Natural killer cell (primary cell): ENCODE measurements at regions not wholly inside any gene's neighbourhood (a gene's known extent, or its start where the extent isn't known, plus 50 kb on each side); places are given as distances from the start of the nearest gene placed in this dataset.

Experiments
- ATAC-seq, 3 donors: fragments of 150-1000 bp in 2 of 3; fragments of 200-7000 bp in 1 of 3; cut with Tn5 transposase; 1 replicate in 1 of 3; 2 replicates in 2 of 3; pipeline ENCODE4 v1.10.0; 2021; ENCODE audit warnings: mild to moderate bottlenecking in 2 of 3, moderate library complexity in 2 of 3
- DNase-seq, 2 donors: peaks; one replicate each; pipeline versions ENCODE4 v3.0.0 to v3.0.0-alpha.2; 2013 to 2021; ENCODE audit warnings: mixed read lengths in 1 of 2
- H3K27ac ChIP-seq: one replicate; pipeline ENCODE4 v1.5.1; 2013; ENCODE audit warnings: mild to moderate bottlenecking, low read length
- H3K27me3 ChIP-seq: one replicate; pipeline ENCODE4 v1.6.1; 2013; ENCODE audit warnings: low read length; ENCODE audit not compliant: control insufficient read depth, insufficient read depth
- H3K36me3 ChIP-seq: one replicate; pipeline ENCODE4 v1.6.1; 2013; ENCODE audit warnings: low read length; ENCODE audit not compliant: control insufficient read depth, insufficient read depth
- H3K4me1 ChIP-seq: one replicate; pipeline ENCODE4 v1.6.1; 2013; ENCODE audit warnings: low read length; ENCODE audit not compliant: control insufficient read depth, insufficient read depth
- H3K4me3 ChIP-seq: one replicate; pipeline ENCODE4 v1.5.1; 2013; ENCODE audit warnings: low read length
- H3K9me3 ChIP-seq: one replicate; pipeline ENCODE4 v1.6.1; 2013; ENCODE audit warnings: low read length; ENCODE audit not compliant: control insufficient read depth, insufficient read depth
- H3K27ac Mint-ChIP-seq, 2 donors: one replicate each; pipeline ENCODE4 v1.8.0; 2022; ENCODE audit warnings: mild to moderate bottlenecking in 2 of 2, mixed read lengths in 2 of 2, moderate library complexity in 1 of 2
- H3K27me3 Mint-ChIP-seq, 2 donors: one replicate each; pipeline ENCODE4 v1.8.0; 2022; ENCODE audit warnings: low read depth in 2 of 2, mixed read lengths in 2 of 2
- H3K36me3 Mint-ChIP-seq: one replicate; pipeline ENCODE4 v1.8.0; 2022; ENCODE audit warnings: mixed read lengths
- H3K4me1 Mint-ChIP-seq, 2 donors: one replicate each; pipeline ENCODE4 v1.8.0; 2022; ENCODE audit warnings: mixed read lengths in 2 of 2
- H3K4me3 Mint-ChIP-seq: one replicate; pipeline ENCODE4 v1.8.0; 2022; ENCODE audit warnings: mild to moderate bottlenecking, moderate library complexity, mixed read lengths
- H3K9me3 Mint-ChIP-seq, 2 donors: one replicate each; pipeline ENCODE4 v1.8.0; 2022; ENCODE audit warnings: mixed read lengths in 2 of 2
- WGBS: methylation state at CpG from one replicate; pipeline ENCODE4 v1.1.7; 2013; ENCODE audit warnings: missing lambda C conversion rate; ENCODE audit not compliant: insufficient coverage; 5-methylcytosine and 5-hydroxymethylcytosine counted together
- intact Hi-C: fragments of 100-400 bp; cut with micrococcal nuclease; formaldehyde crosslinking; loops from one replicate; pipeline ENCODE4 v1.14.2; 2022
- TF ChIP-seq, protein P1 (sequence below): fragments of 200-600 bp; IDR thresholded peaks from one replicate; pipeline ENCODE4 v1.8.0; 2022; ENCODE audit warnings: antibody characterized with exemption

DNA sequence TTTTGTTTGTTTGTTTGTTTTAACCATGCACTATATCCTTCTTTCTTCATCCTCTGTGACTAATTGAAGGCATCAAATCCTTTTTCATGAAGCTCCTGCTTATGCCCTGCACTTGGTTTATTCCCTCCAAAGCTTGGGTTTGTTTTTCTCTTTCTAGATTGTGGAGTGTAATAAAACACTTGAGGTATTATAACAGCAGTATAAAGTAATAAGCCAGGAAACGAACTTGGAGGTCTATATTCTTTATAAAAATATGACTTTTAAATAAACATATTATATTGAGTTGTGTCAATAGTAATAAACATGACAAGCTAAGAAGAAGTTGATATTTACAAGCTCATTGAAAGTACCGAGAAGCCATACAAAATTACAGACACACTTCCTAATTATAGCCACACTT lies 659.4 kb downstream of the RFPL4B start:
- WGBS, result no CpG with 5 or more reads among the region's 2 CpGs
- Mint-ChIP-seq H3K4me1 (no peaks in the 10 kb centered on the region), H3K4me3 (no peak overlapping the region), H3K9me3 (peaks cover 6 to 14% of the 10 kb centered on the region in 2 donors), H3K27me3 (no peaks in the 10 kb centered on the region), H3K27ac (no peak overlapping the region), H3K36me3 (no peaks in the 10 kb centered on the region)
- ATAC-seq, result no peak
- intact Hi-C loops, result no loop called here
- Histone ChIP-seq H3K4me3 (no peak overlapping the region), H3K27me3 (no peaks in the 10 kb centered on the region), H3K36me3 (no peaks in the 10 kb centered on the region), H3K27ac (no peak overlapping the region), H3K9me3 (no peaks in the 10 kb centered on the region), H3K4me1 (no peaks in the 10 kb centered on the region)
- no peak for DNase-seq
- TF ChIP-seq, protein P1, sequence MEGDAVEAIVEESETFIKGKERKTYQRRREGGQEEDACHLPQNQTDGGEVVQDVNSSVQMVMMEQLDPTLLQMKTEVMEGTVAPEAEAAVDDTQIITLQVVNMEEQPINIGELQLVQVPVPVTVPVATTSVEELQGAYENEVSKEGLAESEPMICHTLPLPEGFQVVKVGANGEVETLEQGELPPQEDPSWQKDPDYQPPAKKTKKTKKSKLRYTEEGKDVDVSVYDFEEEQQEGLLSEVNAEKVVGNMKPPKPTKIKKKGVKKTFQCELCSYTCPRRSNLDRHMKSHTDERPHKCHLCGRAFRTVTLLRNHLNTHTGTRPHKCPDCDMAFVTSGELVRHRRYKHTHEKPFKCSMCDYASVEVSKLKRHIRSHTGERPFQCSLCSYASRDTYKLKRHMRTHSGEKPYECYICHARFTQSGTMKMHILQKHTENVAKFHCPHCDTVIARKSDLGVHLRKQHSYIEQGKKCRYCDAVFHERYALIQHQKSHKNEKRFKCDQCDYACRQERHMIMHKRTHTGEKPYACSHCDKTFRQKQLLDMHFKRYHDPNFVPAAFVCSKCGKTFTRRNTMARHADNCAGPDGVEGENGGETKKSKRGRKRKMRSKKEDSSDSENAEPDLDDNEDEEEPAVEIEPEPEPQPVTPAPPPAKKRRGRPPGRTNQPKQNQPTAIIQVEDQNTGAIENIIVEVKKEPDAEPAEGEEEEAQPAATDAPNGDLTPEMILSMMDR, result no peak

DNA sequence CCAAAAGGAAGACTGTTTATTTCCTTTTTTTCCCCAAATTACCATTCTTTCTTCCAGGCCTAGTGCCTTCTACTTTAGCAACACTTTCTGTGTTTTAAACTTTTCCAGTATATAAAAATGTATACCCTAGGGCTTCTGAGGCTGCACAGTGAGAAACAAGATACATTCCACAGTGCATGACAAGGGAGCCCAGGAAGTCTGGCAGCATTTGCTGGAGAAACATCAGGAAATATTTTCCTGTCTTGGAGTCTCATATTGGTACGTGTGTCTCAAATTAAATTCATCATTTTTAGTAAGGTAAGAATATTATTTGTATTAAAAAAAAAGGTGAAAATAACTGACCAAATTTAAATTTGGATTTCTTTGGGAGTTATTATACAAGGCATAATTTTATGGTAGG lies 662.6 kb downstream of the RFPL4B start:
- intact Hi-C loops, result no loop called here
- H3K36me3 Mint-ChIP-seq, result no peaks in the 10 kb centered on the region
- Histone ChIP-seq H3K27ac (no peak overlapping the region), H3K36me3 (no peaks in the 10 kb centered on the region), H3K4me1 (no peaks in the 10 kb centered on the region), H3K27me3 (no peaks in the 10 kb centered on the region), H3K9me3 (no peaks in the 10 kb centered on the region), H3K4me3 (no peak overlapping the region)
- no peak overlapping the region for H3K27ac Mint-ChIP-seq
- 63% methylated on average over 1 of the region's 1 CpG for WGBS
- no peaks in the 10 kb centered on the region for H3K4me1 Mint-ChIP-seq
- DNase-seq (no peak), ATAC-seq (no peak)
- no peaks in the 10 kb centered on the region for H3K27me3 Mint-ChIP-seq
- H3K4me3 Mint-ChIP-seq, result no peak overlapping the region
- TF ChIP-seq, protein P1, result no peak
- H3K9me3 Mint-ChIP-seq, result peaks cover 6 to 11% of the 10 kb centered on the region in 2 donors

DNA sequence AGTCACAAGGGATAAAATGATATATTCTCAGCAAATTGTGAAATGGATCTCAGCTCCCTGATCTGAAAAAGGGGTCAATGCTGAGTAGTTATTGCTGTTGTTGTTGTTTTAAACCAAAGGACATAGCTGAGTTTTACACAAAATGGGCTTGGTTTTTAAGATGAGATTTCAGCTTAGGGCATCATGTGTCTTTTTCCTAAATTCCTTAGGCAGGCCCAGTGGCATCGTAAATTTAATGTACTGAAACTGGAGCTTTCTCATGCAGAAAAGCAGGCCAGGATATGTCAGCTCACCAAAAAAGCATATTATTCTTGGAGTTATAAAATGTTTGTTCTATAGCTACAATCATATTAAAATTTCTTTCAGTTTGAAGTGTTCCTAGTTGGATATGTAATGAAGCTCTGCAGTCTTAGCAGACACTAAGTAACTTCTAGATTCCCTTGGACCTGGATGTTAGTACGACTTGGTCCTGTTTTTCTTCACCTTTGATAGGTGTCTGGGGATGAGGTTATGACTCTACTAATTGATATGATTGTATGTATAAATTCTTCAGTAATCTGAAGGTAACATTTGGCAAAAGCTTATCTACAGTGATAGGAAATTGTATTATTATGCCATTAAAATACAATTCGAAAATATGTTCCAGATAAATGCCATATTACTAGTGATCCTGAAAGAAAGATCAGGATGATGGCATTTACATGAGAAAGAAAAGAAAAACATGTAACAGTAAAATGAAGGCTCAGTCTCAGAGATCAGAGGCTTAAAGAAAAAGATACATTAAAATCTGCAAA lies 663.3 kb downstream of the RFPL4B start:
- no peaks in the 10 kb centered on the region for H3K36me3 ChIP-seq
- 88% methylated on average over 2 of the region's 3 CpGs for WGBS
- no peaks in the 10 kb centered on the region for H3K4me1 ChIP-seq
- no peak overlapping the region for H3K4me3 ChIP-seq
- H3K36me3 Mint-ChIP-seq, result no peaks in the 10 kb centered on the region
- ATAC-seq (no peak), DNase-seq (no peak)
- no peak overlapping the region for H3K4me3 Mint-ChIP-seq
- H3K9me3 Mint-ChIP-seq, result peaks cover 6 to 11% of the 10 kb centered on the region in 2 donors
- no peaks in the 10 kb centered on the region for H3K27me3 ChIP-seq
- H3K9me3 ChIP-seq, result no peaks in the 10 kb centered on the region
- H3K4me1 Mint-ChIP-seq, result no peaks in the 10 kb centered on the region
- TF ChIP-seq, protein P1, result no peak
- H3K27ac ChIP-seq, result no peak overlapping the region
- no peaks in the 10 kb centered on the region for H3K27me3 Mint-ChIP-seq
- intact Hi-C loops, result no loop called here
- no peak overlapping the region for H3K27ac Mint-ChIP-seq

DNA sequence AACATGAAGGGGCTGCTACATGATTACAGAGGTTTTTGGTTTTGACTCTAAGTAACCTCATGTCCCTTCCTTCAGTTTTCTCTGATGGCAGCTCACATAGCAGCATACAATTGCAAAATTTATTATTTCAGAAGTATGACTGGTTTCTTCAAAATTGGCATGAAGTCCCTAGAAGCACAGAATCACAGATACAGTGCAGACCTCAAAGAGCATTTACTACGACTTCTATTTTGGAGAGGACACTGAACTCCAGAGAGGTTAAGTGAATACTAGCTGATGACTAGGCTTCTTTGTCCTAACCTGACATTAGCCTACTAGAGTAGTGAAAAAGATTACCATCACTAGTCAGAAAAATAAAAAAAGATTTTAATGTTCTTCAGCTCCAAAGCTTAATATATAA lies 664.3 kb downstream of the RFPL4B start:
- no peaks in the 10 kb centered on the region for H3K4me1 Mint-ChIP-seq
- no peaks in the 10 kb centered on the region for H3K9me3 ChIP-seq
- H3K9me3 Mint-ChIP-seq, result peaks cover 4 to 8% of the 10 kb centered on the region in 2 donors
- ATAC-seq (no peak), DNase-seq (no peak)
- H3K27ac ChIP-seq, result no peak overlapping the region
- no peak overlapping the region for H3K4me3 ChIP-seq
- no peaks in the 10 kb centered on the region for H3K36me3 Mint-ChIP-seq
- H3K4me3 Mint-ChIP-seq, result no peak overlapping the region
- H3K27ac Mint-ChIP-seq, result no peak overlapping the region
- TF ChIP-seq, protein P1, result no peak
- no peaks in the 10 kb centered on the region for H3K27me3 ChIP-seq
- H3K27me3 Mint-ChIP-seq, result no peaks in the 10 kb centered on the region
- H3K36me3 ChIP-seq, result no peaks in the 10 kb centered on the region
- intact Hi-C loops, result no loop called here
- H3K4me1 ChIP-seq, result no peaks in the 10 kb centered on the region
- WGBS, result no CpG with 5 or more reads among the region's 1 CpG
